GM10266 (cell line): ENCODE measurements at regions not wholly inside any gene's neighbourhood (a gene's known extent, or its start where the extent isn't known, plus 50 kb on each side); places are given as distances from the start of the nearest gene placed in this dataset.

Experiments used
- DNase-seq: peaks from one replicate; pipeline ENCODE4 v3.0.0; 2012; ENCODE audit errors: extremely low spot score
- CTCF ChIP-seq: IDR thresholded peaks from 2 replicates; pipeline ENCODE4 v1.5.1; 2012; ENCODE audit warnings: mild to moderate bottlenecking, low read depth; ENCODE audit not compliant: control insufficient read depth, insufficient read depth; ENCODE audit errors: missing control alignments

DNA sequence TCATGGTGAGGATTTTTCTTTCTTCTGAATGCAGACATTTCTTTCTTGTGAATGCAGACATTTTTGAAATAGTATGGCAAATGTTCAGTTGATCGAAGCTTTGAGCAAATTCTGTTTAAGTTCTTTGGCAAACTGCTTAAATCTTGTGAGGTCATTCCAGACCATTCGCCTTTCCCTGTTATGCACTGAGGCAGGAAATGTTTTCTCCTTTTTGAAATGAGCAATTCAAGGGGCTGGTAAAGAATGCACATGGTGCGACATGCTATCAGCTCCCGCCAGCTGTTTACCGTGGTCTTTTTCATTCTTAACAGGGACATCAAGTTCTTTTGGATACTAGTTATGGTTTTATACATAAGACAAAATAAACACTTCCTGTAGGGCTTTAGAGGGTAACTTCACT is 112.0 kb upstream of the CCN2 start:
- TF ChIP-seq CTCF = no peak
- DNase-seq = no peak

DNA sequence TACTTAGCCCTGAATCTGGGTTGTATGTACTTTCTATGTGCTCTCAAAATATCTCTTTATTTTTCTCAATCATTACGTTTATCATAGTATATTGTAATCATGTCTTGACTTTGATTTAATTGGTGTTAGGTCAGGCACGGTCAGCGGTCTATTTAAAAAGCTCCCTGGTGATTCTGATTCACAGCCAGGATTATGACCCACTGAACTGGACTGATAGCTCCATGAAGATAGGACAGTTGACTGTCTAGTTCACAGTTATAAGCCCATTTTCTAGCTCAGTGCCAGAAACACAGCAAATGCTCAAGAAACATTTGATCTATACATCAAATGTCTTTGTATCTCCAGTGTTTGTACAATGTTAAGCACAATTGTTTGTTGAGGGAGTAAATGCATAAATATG is 111.5 kb upstream of the CCN2 start:
- TF ChIP-seq CTCF = no peak
- DNase-seq = no peak

DNA sequence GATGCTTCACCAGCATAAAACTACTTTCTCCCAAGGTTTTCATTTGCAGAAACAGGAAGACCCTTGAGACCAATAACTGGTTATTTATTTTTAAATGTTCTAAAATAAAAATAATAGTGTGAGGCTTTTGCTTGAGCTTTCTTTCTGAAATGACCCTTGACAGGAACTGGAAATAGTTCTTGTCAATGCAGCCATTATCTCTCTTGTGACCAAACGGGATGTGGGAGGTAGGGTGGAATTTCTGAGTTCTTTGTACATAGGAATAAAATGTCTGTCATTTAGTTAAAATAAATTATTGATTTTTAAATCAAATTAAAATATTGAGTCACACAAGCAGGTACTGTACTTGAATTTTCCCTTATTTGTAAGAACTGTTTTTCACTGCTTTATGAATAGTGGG is 110.2 kb upstream of the CCN2 start:
- DNase-seq = no peak
- no peak for TF ChIP-seq CTCF

DNA sequence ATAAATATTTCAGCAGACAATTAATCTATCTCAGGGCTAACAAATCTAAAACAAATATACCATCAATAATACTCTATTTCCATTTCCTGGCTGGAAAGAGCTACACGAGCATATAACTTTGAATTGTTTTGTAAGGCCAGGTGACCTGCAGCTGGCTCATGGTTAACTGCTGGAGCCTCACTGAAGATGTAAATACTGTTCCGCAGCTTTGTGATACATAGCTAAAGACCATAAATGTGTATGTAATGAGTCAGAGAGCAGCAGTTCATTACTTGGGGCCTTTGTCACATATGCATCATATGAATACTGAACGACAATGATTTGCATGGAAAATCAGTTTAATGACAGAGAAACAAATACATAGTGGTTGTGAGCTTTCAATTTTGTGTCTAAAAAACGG is 109.4 kb upstream of the CCN2 start:
- DNase-seq = no peak
- no peak for TF ChIP-seq CTCF

GRCh38 chr6:132058975-132059374 is 107.8 kb upstream of the CCN2 start:
- TF ChIP-seq CTCF = no peak
- DNase-seq = no peak

GRCh38 chr6:132054525-132054924 is 103.4 kb upstream of the CCN2 start:
- no peak for DNase-seq
- TF ChIP-seq CTCF = no peak

GRCh38 chr6:132053511-132053910 is 102.3 kb upstream of the CCN2 start:
- no peak for TF ChIP-seq CTCF
- no peak for DNase-seq

DNA sequence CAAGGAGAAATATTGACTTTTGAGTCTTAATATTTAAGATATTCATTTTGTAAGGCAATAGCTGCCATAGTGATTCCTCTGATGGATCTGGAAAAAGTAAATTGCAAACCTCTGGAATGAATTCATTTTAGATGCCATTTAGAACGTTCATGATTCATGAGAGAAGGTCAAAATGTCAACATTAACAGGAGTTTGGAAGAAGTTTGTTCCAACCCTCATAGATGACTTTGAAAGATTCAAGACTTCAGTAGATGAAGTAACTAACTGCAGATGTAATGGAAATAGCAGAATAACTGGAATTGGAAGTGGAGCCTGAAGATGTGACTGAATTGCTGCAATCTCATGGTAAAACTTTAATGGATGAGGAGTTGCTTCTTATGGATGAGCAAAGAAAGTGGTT is 100.9 kb upstream of the CCN2 start:
- DNase-seq = no peak
- TF ChIP-seq CTCF = no peak
